Kidney (tissue), 13 donors: ENCODE measurements at regions not wholly inside any gene's neighbourhood (a gene's known extent, or its start where the extent isn't known, plus 50 kb on each side); places are given as distances from the start of the nearest gene placed in this dataset.
A peak's percentile ranks its signal among the peaks of the same experiment; 100 is the strongest.

ENCODE experiments used
- DNase-seq, 5 donors: peaks; one replicate each; pipeline ENCODE4 v3.0.0-alpha.2; 2013 to 2020
- FAIRE-seq: peaks from 2 replicates; lab custom pipeline; 2012; peaks lifted over from hg19 to GRCh38; lab: Jason Lieb, UNC
- H3K27ac ChIP-seq, 2 donors: one replicate each; pipeline ENCODE4 v1.7.0; 2013; ENCODE audit warnings: low read depth in 2 of 2, low read length in 2 of 2, inconsistent platforms in 1 of 2
- H3K27me3 ChIP-seq: one replicate; pipeline ENCODE4 v1.7.1; 2013; ENCODE audit warnings: low read length, inconsistent platforms; ENCODE audit not compliant: control insufficient read depth, insufficient read depth
- H3K36me3 ChIP-seq, 3 donors: one replicate each; pipeline versions ENCODE4 v1.7.0 to v1.7.1; 2013; ENCODE audit warnings: low read length in 3 of 3, control low read depth in 1 of 3, inconsistent platforms in 1 of 3; ENCODE audit not compliant: insufficient read depth in 3 of 3, control insufficient read depth in 2 of 3
- H3K4me1 ChIP-seq, 3 donors: one replicate each; pipeline versions ENCODE4 v1.7.0 to v1.7.1; 2013; ENCODE audit warnings: low read length in 3 of 3, inconsistent platforms in 1 of 3, low read depth in 1 of 3; ENCODE audit not compliant: control insufficient read depth in 2 of 3, insufficient read depth in 2 of 3
- H3K4me3 ChIP-seq, 3 donors: one replicate each; pipeline versions ENCODE4 v1.7.0 to v1.8.1; 2013; ENCODE audit warnings: low read length in 3 of 3, control low read depth in 1 of 3, inconsistent platforms in 1 of 3
- H3K9ac ChIP-seq, 3 donors: one replicate each; pipeline versions ENCODE4 v1.7.0 to v1.7.1; 2013; ENCODE audit warnings: low read length in 3 of 3, control low read depth in 1 of 3, inconsistent platforms in 1 of 3
- H3K9me3 ChIP-seq, 3 donors: one replicate each; pipeline versions ENCODE4 v1.7.0 to v1.7.1; 2013; ENCODE audit warnings: low read length in 3 of 3, control low read depth in 1 of 3, inconsistent platforms in 1 of 3; ENCODE audit not compliant: control insufficient read depth in 2 of 3, insufficient read depth in 1 of 3
- intact Hi-C: fragments of 100-400 bp; cut with DNase I; formaldehyde crosslinking; loops from one replicate; pipeline ENCODE4 v1.11.1; 2022
- TF ChIP-seq, protein P1 (sequence below): IDR thresholded peaks from 3 replicates; pipeline ENCODE4 v1.5.1; 2012; ENCODE audit warnings: mild to moderate bottlenecking, moderate library complexity, borderline replicate concordance; ENCODE audit not compliant: insufficient read depth; ENCODE audit errors: extremely low read depth
- donor health status: control.
- donor health status: control.
- donor health status: control.
- donor health status: control.
- donor health status: control.
- donor health status: DM: yes; HTN: yes; CAD: no.
- donor health status: Normal renal cell carcinoma (clear cell type).

DNA sequence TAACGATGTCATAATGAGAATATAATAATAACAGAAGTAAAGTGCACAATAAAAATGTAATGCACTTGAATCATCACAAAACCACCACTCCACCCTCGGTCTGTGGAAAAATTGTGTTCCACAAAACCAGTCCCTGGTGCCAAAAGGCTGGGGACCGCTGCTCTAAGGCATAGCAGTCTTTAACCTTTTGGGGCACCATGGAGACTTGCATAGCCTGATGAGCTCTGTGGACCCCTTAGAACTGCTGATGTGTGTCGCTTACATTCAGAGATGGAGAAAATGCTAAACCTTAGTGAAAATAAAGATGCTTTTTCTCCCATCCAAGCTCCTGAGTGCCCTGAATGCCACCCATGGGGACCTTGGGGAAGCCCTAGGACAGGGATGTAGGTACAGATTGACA is 87.6 kb upstream of the SEPTIN5 start:
- Histone ChIP-seq H3K4me3 (no peak overlapping the region), H3K4me1 (no peaks in the 10 kb centered on the region), H3K9ac (no peak overlapping the region), H3K36me3 (no peaks in the 10 kb centered on the region), H3K9me3 (no peaks in the 10 kb centered on the region), H3K27ac (no peak overlapping the region), H3K27me3 (no peaks in the 10 kb centered on the region)
- no peak for FAIRE-seq
- TF ChIP-seq, protein P1, sequence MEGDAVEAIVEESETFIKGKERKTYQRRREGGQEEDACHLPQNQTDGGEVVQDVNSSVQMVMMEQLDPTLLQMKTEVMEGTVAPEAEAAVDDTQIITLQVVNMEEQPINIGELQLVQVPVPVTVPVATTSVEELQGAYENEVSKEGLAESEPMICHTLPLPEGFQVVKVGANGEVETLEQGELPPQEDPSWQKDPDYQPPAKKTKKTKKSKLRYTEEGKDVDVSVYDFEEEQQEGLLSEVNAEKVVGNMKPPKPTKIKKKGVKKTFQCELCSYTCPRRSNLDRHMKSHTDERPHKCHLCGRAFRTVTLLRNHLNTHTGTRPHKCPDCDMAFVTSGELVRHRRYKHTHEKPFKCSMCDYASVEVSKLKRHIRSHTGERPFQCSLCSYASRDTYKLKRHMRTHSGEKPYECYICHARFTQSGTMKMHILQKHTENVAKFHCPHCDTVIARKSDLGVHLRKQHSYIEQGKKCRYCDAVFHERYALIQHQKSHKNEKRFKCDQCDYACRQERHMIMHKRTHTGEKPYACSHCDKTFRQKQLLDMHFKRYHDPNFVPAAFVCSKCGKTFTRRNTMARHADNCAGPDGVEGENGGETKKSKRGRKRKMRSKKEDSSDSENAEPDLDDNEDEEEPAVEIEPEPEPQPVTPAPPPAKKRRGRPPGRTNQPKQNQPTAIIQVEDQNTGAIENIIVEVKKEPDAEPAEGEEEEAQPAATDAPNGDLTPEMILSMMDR = no peak
- intact Hi-C loops = loop anchor here (10.0 kb wide), 1 partner anchor 132 kb away; no protein-coding TSS in a partner anchor
- DNase-seq = no peak

DNA sequence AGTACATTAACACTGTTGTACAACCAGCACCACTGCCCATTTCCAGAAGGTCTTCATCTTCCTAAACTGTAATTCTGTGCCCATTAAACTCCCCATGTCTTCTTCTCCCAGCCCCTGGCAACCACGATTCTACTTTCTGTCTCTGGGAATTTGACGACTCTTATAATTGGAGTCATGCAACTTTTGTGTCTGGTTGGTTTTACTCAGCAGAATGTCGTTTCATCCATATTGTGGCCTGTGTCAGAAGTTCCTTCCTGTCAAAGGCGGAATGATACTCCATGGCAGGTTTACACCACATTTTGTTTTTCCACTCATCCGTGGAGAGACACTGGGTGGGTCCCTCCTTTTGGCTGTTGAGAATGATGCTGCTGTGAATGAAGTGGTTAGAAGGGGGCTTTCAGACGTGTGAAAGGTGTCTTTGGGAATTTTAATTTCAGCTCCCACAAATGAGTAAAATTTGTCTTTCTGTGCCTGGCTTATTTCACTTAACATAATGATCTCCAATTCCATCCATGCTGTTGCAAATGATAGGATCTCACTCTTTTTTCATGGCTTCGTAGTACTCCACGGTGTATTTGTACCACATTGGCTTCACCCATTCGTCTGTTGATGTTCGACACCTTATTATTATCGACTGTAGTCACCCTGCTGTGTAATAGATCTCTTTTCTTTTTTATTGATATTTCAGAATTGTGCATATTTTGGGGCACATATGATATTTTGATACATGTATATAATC is 86.1 kb upstream of the SEPTIN5 start:
- intact Hi-C loops = loop anchor here (10.0 kb wide), 1 partner anchor 133 kb away; no protein-coding TSS in a partner anchor
- no peak for FAIRE-seq

DNA sequence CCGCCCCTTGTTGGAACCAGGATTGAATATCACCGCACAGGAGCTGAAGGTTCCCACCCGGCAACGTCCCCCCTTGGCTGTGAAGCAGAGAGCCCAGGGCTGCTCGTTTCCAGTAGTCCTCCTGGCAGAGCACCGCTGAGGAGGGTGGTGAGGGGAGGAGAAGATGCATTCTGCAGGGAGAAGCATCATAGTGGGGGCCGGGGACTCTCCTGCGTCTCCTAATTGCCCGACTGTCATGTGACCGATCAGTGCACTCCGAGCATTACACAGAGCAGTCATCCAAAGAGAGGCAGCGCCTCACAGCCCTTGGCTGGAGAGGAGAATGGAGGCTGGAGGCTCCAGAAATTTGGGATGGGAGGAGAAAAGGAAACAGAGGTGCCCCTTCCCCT is 85.0 kb upstream of the SEPTIN5 start:
- Histone ChIP-seq H3K36me3 (no peaks in the 10 kb centered on the region), H3K4me1 (no peaks in the 10 kb centered on the region), H3K9ac (no peak overlapping the region), H3K27ac (no peak overlapping the region), H3K4me3 (no peak overlapping the region), H3K9me3 (no peaks in the 10 kb centered on the region), H3K27me3 (no peaks in the 10 kb centered on the region)
- intact Hi-C loops = loop anchor here (10.0 kb wide), 1 partner anchor 135 kb away; no protein-coding TSS in a partner anchor
- no peak for FAIRE-seq
- peak in 2 of 5 donors; percentile 22 to 34 for DNase-seq
- TF ChIP-seq, protein P1 = no peak

More for the DNA sequence above, 86.1 kb upstream of the SEPTIN5 start:
- Histone ChIP-seq H3K27ac (no peak overlapping the region), H3K36me3 (no peaks in the 10 kb centered on the region), H3K4me3 (no peak overlapping the region), H3K9me3 (no peaks in the 10 kb centered on the region), H3K9ac (no peak overlapping the region), H3K27me3 (no peaks in the 10 kb centered on the region), H3K4me1 (no peaks in the 10 kb centered on the region)
- DNase-seq = no peak
- TF ChIP-seq, protein P1 = no peak
